GM19035 (cell line): ENCODE measurements at regions not wholly inside any gene's neighbourhood (a gene's known extent, or its start where the extent isn't known, plus 50 kb on each side); places are given as distances from the start of the nearest gene placed in this dataset.

Source experiments
- ATAC-seq: cut with Tn5 transposase; IDR thresholded peaks from one replicate; pipeline ENCODE4 v1.9.1; 2021; ENCODE audit not compliant: unreplicated experiment

- ATAC-seq, result no peak
Observed at GRCh38 chr12:95411057-95411456, 62.9 kb upstream of the METAP2 start.

GRCh38 chr12:95411466-95411865 is 62.5 kb upstream of the METAP2 start:
- ATAC-seq, result no peak

- no peak for ATAC-seq
Observed at GRCh38 chr12:95412482-95413311, 61.3 kb upstream of the METAP2 start.

GRCh38 chr12:95413576-95413975 is 60.4 kb upstream of the METAP2 start:
- ATAC-seq, result no peak

- no peak for ATAC-seq
Observed at GRCh38 chr12:95415451-95415850, 58.5 kb upstream of the METAP2 start.

GRCh38 chr12:95416111-95416636 is 57.8 kb upstream of the METAP2 start:
- ATAC-seq, result no peak

- ATAC-seq, result no peak
Observed at GRCh38 chr12:95417372-95417771, 56.6 kb upstream of the METAP2 start.

GRCh38 chr12:95418142-95418541 is 55.8 kb upstream of the METAP2 start:
- ATAC-seq, result no peak
